Gastrocnemius medialis (tissue), 4 donors: ENCODE measurements at regions not wholly inside any gene's neighbourhood (a gene's known extent, or its start where the extent isn't known, plus 50 kb on each side); places are given as distances from the start of the nearest gene placed in this dataset.

Source experiments
- ATAC-seq, 2 donors: fragments of 150-250 bp; one replicate each; pipeline ENCODE4 v1.9.1; 2016
- DNase-seq, 2 donors: peaks; one replicate each; pipeline ENCODE4 v3.0.0-alpha.2; 2019
- H3K27ac ChIP-seq, 4 donors: fragments of 200-600 bp; sonication (generic); 1 replicate in 1 of 4; 2 replicates in 3 of 4; pipeline ENCODE4 v1.5.1; 2016 to 2018; ENCODE audit warnings: mild to moderate bottlenecking in 2 of 4, moderate library complexity in 1 of 4
- H3K27me3 ChIP-seq, 3 donors: fragments of 200-600 bp; sonication (generic) in 2 of 3; 1 replicate in 1 of 3; 2 replicates in 2 of 3; pipeline versions ENCODE4 v1.5.1 to v1.6.0; 2016 to 2019; ENCODE audit warnings: mild to moderate bottlenecking in 1 of 3, moderate library complexity in 1 of 3
- H3K36me3 ChIP-seq, 2 donors: fragments of 200-600 bp; sonication (generic) in 1 of 2; one replicate each; pipeline ENCODE4 v1.5.1; 2017 to 2018
- H3K4me1 ChIP-seq, 2 donors: fragments of 200-600 bp; sonication (generic) in 1 of 2; one replicate each; pipeline ENCODE4 v1.5.1; 2016 to 2017; ENCODE audit warnings: mild to moderate bottlenecking in 2 of 2
- H3K4me3 ChIP-seq, 4 donors: fragments of 200-600 bp; sonication (generic) in 3 of 4; 1 replicate in 1 of 4; 2 replicates in 3 of 4; pipeline ENCODE4 v1.5.1; 2016 to 2019; ENCODE audit warnings: mild to moderate bottlenecking in 2 of 4
- H3K9me3 ChIP-seq, 3 donors: fragments of 200-600 bp; sonication (generic) in 2 of 3; 1 replicate in 1 of 3; 2 replicates in 2 of 3; pipeline ENCODE4 v1.5.1; 2016 to 2019
- CTCF ChIP-seq, 5 experiments: fragments of 450-650 bp in 3 of 5; fragments of 200-600 bp in 2 of 5; sonication (generic) in 2 of 5; IDR thresholded peaks in 4 of 5; conservative IDR thresholded peaks in 1 of 5; 1 replicate in 4 of 5; 2 replicates in 1 of 5; pipeline ENCODE4 v1.5.1; 2016 to 2019; ENCODE audit warnings: antibody characterized with exemption in 5 of 5, mild to moderate bottlenecking in 3 of 5, moderate library complexity in 3 of 5
- POLR2A ChIP-seq, 2 donors: fragments of 450-650 bp; IDR thresholded peaks; one replicate each; pipeline ENCODE4 v1.6.1; 2017; ENCODE audit warnings: antibody characterized with exemption in 2 of 2, mild to moderate bottlenecking in 2 of 2, moderate library complexity in 2 of 2
- in situ Hi-C, 4 donors: fragments of 200-750 bp; cut with MboI; loops; one replicate each; pipeline versions ENCODE4 v1.15.0 to v1.8.0; 2017; ENCODE audit warnings: low sequenced_read_pairs in 4 of 4
- intact Hi-C: fragments of 100-400 bp; cut with DNase I; formaldehyde crosslinking; loops from one replicate; pipeline ENCODE4 v1.15.1; 2023; ENCODE audit warnings: low total_unique reads

GRCh38 chr5:40397976-40398375 is 281.7 kb upstream of the PTGER4 start:
- Histone ChIP-seq H3K9me3 (no peaks in the 10 kb centered on the region), H3K36me3 (no peaks in the 10 kb centered on the region), H3K4me1 (peaks cover 0 to 7% of the 10 kb centered on the region in 2 donors), H3K27ac (no peak overlapping the region), H3K27me3 (no peaks in the 10 kb centered on the region), H3K4me3 (no peak overlapping the region)
- in situ Hi-C loops, result loop anchor here in 1 of 4 donors (25.0 kb wide), 1 partner anchor 289 kb away; the partner anchor contains the start of gene PTGER4
- intact Hi-C loops, result no loop called here
- TF ChIP-seq CTCF (IDR thresholded peaks at IDR 0.05 in 4 of 5, conservative IDR thresholded peaks at IDR 0.05 in 1 of 5), result no peak
- DNase-seq, result no peak
- ATAC-seq, result no peak

- DNase-seq (no peak), ATAC-seq (no peak)
- Histone ChIP-seq H3K9me3 (no peaks in the 10 kb centered on the region), H3K36me3 (no peaks in the 10 kb centered on the region), H3K27ac (no peak overlapping the region), H3K4me1 (peaks cover 0 to 7% of the 10 kb centered on the region in 2 donors), H3K4me3 (no peak overlapping the region), H3K27me3 (no peaks in the 10 kb centered on the region)
- no peak for TF ChIP-seq POLR2A (IDR thresholded peaks at IDR 0.05)
- no peak for TF ChIP-seq CTCF (IDR thresholded peaks at IDR 0.05 in 4 of 5, conservative IDR thresholded peaks at IDR 0.05 in 1 of 5)
- intact Hi-C loops, result no loop called here
- in situ Hi-C loops, result loop anchor here in 1 of 4 donors (25.0 kb wide), 1 partner anchor 290 kb away; the partner anchor contains the start of gene PTGER4
Observed at GRCh38 chr5:40397091-40397490, 282.6 kb upstream of the PTGER4 start.

GRCh38 chr5:40396317-40396716 is 283.4 kb upstream of the PTGER4 start:
- H3K27ac ChIP-seq, result no peak overlapping the region
- H3K4me3 ChIP-seq, result no peak overlapping the region
- no peaks in the 10 kb centered on the region for H3K36me3 ChIP-seq
- H3K27me3 ChIP-seq, result no peaks in the 10 kb centered on the region
- H3K9me3 ChIP-seq, result no peaks in the 10 kb centered on the region
- peaks cover 3 to 8% of the 10 kb centered on the region in 2 donors for H3K4me1 ChIP-seq
- in situ Hi-C loops (loop anchor here in 1 of 4 donors (25.0 kb wide), 1 partner anchor 291 kb away; the partner anchor contains the start of gene PTGER4), intact Hi-C loops (no loop called here)
- no peak for ATAC-seq
- no peak for DNase-seq
- TF ChIP-seq CTCF (IDR thresholded peaks at IDR 0.05 in 4 of 5, conservative IDR thresholded peaks at IDR 0.05 in 1 of 5), result no peak
- no peak for TF ChIP-seq POLR2A (IDR thresholded peaks at IDR 0.05)

- Histone ChIP-seq H3K4me1 (peaks cover 5 to 6% of the 10 kb centered on the region in 2 donors), H3K27ac (no peak overlapping the region), H3K36me3 (no peaks in the 10 kb centered on the region), H3K4me3 (no peak overlapping the region), H3K27me3 (no peaks in the 10 kb centered on the region), H3K9me3 (no peaks in the 10 kb centered on the region)
- TF ChIP-seq POLR2A (IDR thresholded peaks at IDR 0.05) (no peak), CTCF (IDR thresholded peaks at IDR 0.05 in 4 of 5, conservative IDR thresholded peaks at IDR 0.05 in 1 of 5) (no peak)
- peak in 1 of 2 donors; percentile 64 for ATAC-seq
- DNase-seq, result peak in 1 of 2 donors; percentile 6
- intact Hi-C loops, result no loop called here
- in situ Hi-C loops, result loop anchor here in 1 of 4 donors (25.0 kb wide), 1 partner anchor 292 kb away; the partner anchor contains the start of gene PTGER4
Observed at GRCh38 chr5:40395251-40395650, 284.5 kb upstream of the PTGER4 start.

- DNase-seq (no peak), ATAC-seq (no peak)
- in situ Hi-C loops, result loop anchor here in 1 of 4 donors (25.0 kb wide), 1 partner anchor 293 kb away; the partner anchor contains the start of gene PTGER4
- no peak for TF ChIP-seq POLR2A (IDR thresholded peaks at IDR 0.05)
- TF ChIP-seq CTCF (IDR thresholded peaks at IDR 0.05 in 4 of 5, conservative IDR thresholded peaks at IDR 0.05 in 1 of 5), result no peak
- Histone ChIP-seq H3K9me3 (no peaks in the 10 kb centered on the region), H3K4me3 (no peak overlapping the region), H3K27me3 (no peaks in the 10 kb centered on the region), H3K27ac (no peak overlapping the region), H3K36me3 (no peaks in the 10 kb centered on the region), H3K4me1 (peaks cover 3 to 5% of the 10 kb centered on the region in 2 donors)
- intact Hi-C loops, result no loop called here
Observed at GRCh38 chr5:40394698-40395097, 285.0 kb upstream of the PTGER4 start.
